T1000 (cell line): ENCODE measurements at regions not wholly inside any gene's neighbourhood (a gene's known extent, or its start where the extent isn't known, plus 50 kb on each side); places are given as distances from the start of the nearest gene placed in this dataset.
"Not testable (repeated sequence)": the region's sequence is repeated elsewhere in the genome, so short reads cannot be mapped to it uniquely, and the experiment has no call there.

ENCODE experiments used
- DNase-seq: peaks from one replicate; lab custom pipeline; 2025; ENCODE audit warnings: mixed read lengths; lab: John Stamatoyannopoulos, UW

DNA sequence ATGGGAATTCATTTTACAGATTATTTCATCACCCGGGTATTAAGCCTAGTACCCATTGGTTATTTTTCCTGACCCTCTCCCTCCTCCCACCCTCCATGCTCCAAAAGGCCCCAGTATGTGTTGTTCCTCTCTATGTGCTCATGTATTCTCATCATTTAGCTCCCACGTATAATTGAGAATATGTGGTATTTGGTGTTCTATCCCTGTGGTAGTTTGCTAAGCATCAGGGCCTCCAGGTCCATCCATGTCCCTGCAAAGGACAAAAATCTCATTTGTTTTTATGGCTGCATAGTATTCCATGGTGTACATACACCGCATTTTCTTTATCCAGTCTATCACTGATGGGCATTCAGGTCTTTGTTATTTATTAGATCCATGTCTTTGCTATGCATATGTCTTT is 894.1 kb upstream of the MIR17HG start:
- DNase-seq = no peak

GRCh38 chr13:90454002-90454636 is 893.4 kb upstream of the MIR17HG start:
- DNase-seq = no peak

GRCh38 chr13:90455067-90455466 is 892.4 kb upstream of the MIR17HG start:
- DNase-seq = no peak

- no peak for DNase-seq
Measured at GRCh38 chr13:90455823-90456222, 891.7 kb upstream of the MIR17HG start.

DNA sequence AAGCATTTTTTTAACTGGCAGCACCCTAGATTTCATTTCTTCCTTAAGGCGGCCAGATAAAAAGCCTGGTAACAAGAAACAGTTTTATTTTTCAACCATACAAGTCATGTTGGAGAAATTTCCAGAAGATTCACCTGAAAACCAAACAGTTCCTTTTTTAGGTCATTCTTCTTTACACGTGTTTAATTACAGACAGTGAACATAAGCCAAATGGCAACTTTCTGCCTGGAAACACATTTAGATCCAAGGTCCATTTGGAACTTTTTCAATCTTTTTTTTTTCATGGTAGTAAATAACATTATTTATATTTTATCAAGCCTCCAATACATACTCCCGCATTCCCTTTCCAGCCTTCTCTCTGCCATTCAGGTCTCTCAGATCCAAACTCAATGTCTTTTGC is 886.1 kb upstream of the MIR17HG start:
- DNase-seq = no peak

- no peak for DNase-seq
Measured at GRCh38 chr13:90477216-90477615, 870.3 kb upstream of the MIR17HG start.

GRCh38 chr13:90483906-90484305 is 863.6 kb upstream of the MIR17HG start:
- no peak for DNase-seq

DNA sequence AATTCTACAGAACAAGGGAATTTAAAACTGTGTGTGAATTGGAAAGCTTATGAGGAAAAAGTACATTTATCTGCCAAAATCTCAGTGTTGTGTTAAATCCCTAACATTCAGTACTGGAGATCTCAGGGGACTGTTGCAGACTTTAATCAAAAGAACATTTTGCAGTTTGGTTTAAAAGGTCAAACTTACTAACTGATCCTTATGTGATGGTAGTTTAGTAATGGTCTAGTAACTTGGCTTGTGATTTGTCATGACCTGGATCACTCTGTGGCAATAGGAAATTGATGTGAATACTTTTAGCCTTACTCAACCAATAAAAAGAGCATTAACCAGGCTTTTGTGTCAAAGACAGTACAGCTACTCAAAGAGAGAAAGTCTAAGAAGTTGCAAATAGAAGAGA is 862.1 kb upstream of the MIR17HG start:
- no peak for DNase-seq

GRCh38 chr13:90492872-90493271 is 854.6 kb upstream of the MIR17HG start:
- DNase-seq = no peak

DNA sequence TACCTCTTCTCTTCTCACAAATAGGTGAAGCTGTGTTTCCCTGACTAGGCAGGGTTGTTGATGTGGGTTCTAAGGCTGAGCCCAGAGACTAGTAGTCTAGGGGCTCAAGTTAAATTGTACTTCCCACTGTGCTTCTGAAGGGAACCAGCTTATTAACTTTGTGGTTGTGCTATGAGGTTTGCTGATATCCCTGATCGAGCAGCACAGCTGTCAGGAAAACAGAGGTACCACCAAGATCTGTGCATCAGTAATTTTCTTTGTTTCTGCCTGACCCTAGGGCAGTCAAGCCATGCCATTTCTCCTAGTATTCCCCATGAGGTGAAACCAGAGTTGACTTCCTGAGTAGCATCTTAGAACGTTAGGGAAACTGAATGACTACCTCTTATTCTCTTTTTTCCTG is 853.8 kb upstream of the MIR17HG start:
- no peak for DNase-seq

DNA sequence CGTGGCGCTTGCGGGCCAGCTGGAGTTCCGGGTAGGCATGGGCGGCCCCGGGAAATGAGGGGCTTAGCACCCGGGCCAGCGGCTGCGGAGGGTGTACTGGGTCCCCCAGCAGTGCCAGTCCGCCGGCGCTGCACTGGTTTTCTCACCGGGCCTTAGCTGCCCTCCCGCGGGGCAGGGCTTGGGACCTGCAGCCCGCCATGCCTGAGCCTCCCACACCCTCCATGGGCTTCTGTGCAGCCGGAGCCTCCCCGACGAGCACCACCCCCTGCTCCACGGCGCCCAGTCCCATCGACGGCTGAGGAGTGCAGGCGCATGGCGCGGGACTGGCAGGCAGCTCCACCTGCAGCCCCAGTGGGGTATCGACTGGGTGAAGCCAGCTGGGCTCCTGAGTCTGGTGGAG is 852.6 kb upstream of the MIR17HG start:
- not testable (repeated sequence) for DNase-seq

GRCh38 chr13:90498096-90498495 is 849.4 kb upstream of the MIR17HG start:
- DNase-seq = no peak

DNA sequence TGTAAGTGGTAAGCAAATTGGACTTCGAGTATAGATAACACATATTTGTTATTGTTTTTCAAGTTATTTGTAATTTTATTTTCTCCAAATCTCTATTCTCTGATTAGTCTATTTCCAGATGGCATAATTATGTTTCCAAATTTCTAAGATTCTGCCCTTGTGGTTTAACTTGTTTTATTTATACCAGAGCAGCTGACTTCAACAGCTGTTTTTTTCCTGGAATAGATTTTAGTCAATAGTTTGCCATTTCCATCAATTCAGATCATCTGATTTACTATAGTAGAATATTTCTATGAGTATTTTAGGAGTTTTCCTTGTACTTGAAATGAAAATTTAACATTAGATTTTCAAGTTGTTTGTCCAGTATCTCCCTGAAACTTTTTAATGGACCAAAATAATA is 848.7 kb upstream of the MIR17HG start:
- no peak for DNase-seq

- no peak for DNase-seq
Measured at GRCh38 chr13:90500569-90500968, 846.9 kb upstream of the MIR17HG start.

DNA sequence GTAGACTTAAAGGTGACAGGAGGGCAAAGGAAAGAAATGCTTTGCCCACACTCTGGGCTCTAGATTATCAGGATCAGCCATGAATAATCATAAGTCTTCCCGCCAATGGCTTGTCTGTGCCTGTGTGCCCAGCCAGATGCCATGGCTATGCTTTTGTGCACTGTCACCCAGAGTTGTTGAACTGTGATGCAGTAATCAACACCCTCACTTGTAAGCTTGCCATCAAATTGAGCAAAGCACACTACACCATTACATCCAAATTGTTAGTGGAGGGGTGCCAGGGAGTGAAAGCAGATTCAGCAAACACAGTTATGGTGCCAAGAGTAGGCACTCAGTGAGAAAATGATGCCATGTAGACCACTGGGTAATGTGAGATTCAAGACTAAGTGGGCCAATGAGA is 845.3 kb upstream of the MIR17HG start:
- no peak for DNase-seq

DNA sequence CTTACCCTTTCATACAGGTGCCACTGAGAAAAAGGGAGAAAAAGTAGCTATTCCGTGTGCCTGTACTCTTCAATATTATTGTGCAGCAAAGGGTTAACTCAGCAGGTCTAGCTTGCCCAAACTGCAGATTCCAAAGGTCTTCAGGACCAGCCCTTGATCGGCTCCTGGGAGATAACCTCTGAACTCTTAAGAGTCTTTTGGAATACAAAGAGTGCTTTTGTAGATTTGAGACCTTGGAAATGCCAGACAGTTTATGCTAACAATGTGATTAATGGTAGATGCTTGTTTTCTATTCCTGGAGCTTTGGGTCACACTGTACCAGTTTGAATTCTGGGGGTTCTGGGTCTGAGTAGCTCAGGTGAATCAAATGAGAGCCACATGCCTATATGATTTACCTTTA is 844.7 kb upstream of the MIR17HG start:
- no peak for DNase-seq

DNA sequence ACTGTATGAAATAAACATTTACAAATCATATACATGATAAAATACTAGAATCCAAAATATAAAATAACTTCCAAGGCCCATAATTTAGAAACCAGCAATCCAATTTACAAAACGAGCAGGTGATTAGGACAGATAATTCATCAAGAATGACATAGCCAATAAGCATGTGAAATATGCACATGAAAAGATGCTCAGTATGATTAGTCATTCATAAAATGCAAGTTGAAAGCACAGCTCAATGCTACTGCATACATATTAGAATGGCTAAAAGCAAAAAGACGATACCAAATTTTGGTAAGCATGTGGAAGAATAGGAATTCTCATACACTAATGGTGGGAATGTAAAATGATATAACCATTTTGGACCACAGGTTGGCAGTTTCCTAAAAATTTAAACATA is 837.2 kb upstream of the MIR17HG start:
- DNase-seq = no peak

DNA sequence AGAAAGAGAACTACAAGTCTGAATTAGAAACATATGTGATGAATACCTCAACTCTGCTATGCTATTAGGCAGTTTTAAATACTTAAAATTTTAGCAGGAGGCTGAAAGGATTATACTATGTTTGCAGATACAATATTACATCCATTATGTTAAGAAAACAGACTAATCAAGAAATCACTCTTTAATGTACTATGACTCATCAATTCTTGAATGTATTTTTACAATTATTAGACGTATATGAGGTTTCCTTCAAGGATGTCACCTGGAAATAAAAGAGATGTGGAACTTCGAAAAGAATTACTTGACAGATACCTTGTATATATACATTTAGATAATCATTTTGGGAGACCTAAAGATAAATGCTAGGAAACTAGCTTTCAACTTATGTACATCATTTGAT is 835.6 kb upstream of the MIR17HG start:
- DNase-seq = no peak

DNA sequence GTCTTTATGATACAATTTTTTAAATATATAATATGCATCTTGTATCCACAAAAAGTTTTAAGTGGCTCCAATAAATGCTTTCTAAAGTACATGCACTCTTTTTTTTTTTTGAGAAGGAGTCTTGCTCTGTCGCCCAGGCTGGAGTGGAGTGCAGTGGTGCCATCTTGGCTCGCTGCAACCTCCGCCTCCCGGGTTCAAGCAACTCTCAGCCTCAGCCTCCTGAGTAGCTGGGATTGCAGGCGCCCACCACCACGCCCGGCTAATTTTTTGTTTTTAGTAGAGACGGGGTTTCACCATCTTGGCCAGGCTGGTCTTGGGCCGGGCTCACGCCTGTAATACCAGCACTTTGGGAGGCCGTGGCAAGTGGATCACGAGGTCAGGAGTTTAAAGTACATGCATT is 832.8 kb upstream of the MIR17HG start:
- not testable (repeated sequence) for DNase-seq

DNA sequence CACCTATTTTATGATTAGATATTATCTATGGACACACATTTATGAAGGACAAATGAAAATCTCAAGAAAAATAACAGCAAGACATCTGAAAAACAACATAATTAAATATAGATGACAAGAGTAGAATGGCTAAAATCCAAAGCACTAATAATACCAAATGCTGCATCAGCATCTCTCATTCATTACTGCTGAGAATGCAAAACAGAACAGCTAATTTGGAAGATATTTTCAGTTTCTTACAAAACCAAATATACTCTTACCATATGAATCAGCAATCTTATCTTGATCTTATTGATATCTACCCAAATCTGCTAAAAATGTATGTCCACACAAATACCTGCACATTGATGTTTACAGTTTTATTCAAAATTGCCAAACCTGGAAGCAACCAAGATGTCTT is 829.1 kb upstream of the MIR17HG start:
- DNase-seq = no peak

GRCh38 chr13:90519157-90519556 is 828.3 kb upstream of the MIR17HG start:
- no peak for DNase-seq

GRCh38 chr13:90526711-90527110 is 820.8 kb upstream of the MIR17HG start:
- DNase-seq = no peak

GRCh38 chr13:90531744-90532143 is 815.7 kb upstream of the MIR17HG start:
- DNase-seq = no peak

- no peak for DNase-seq
Measured at GRCh38 chr13:90532861-90533492, 814.5 kb upstream of the MIR17HG start.
